Mesendoderm (in vitro differentiated cells): ENCODE measurements at regions not wholly inside any gene's neighbourhood (a gene's known extent, or its start where the extent isn't known, plus 50 kb on each side); places are given as distances from the start of the nearest gene placed in this dataset.
"Not testable (repeated sequence)": the region's sequence is repeated elsewhere in the genome, so short reads cannot be mapped to it uniquely, and the experiment has no call there.

Experiments
- DNase-seq: peaks from one replicate; pipeline ENCODE4 v3.0.0; 2013
- H2AK5ac ChIP-seq: 2 replicates; pipeline ENCODE4 v1.6.1; 2013; ENCODE audit warnings: low read length, inconsistent platforms
- H2BK120ac ChIP-seq: 2 replicates; pipeline ENCODE4 v1.6.1; 2013; ENCODE audit warnings: low read depth, mild to moderate bottlenecking, low read length, moderate library complexity, mixed read lengths
- H2BK15ac ChIP-seq: replicated peaks from 2 replicates; pipeline ENCODE4 v1.6.1; 2013; ENCODE audit warnings: low read depth, mild to moderate bottlenecking, moderate library complexity
- H2BK5ac ChIP-seq: 2 replicates; pipeline ENCODE4 v1.6.1; 2013; ENCODE audit warnings: low read length, inconsistent platforms
- H3K18ac ChIP-seq: 2 replicates; pipeline ENCODE4 v1.6.1; 2013; ENCODE audit warnings: mild to moderate bottlenecking, low read length, mixed read lengths
- H3K23ac ChIP-seq: one replicate; pipeline ENCODE4 v1.6.1; 2013; ENCODE audit warnings: low read length
- H3K27ac ChIP-seq: 2 replicates; pipeline ENCODE4 v1.5.1; 2013; ENCODE audit warnings: low read depth, mild to moderate bottlenecking, inconsistent platforms, low read length, moderate library complexity
- H3K27me3 ChIP-seq: 2 replicates; pipeline ENCODE4 v1.6.1; 2013; ENCODE audit warnings: low read length, control low read depth, mild to moderate bottlenecking, inconsistent platforms; ENCODE audit not compliant: insufficient read depth, poor library complexity
- H3K36me3 ChIP-seq: 2 replicates; pipeline ENCODE4 v1.6.1; 2013; ENCODE audit warnings: low read length, inconsistent platforms; ENCODE audit not compliant: control insufficient read depth, insufficient read depth
- H3K4ac ChIP-seq: one replicate; pipeline ENCODE4 v1.6.1; 2013; ENCODE audit warnings: low read depth, mild to moderate bottlenecking, low read length, moderate library complexity
- H3K4me1 ChIP-seq: 2 replicates; pipeline ENCODE4 v1.6.1; 2013; ENCODE audit warnings: low read depth, low read length, inconsistent platforms; ENCODE audit not compliant: control insufficient read depth
- H3K4me2 ChIP-seq: 2 replicates; pipeline ENCODE4 v1.6.1; 2013; ENCODE audit warnings: low read length
- H3K4me3 ChIP-seq: 2 replicates; pipeline ENCODE4 v1.5.1; 2013; ENCODE audit warnings: mild to moderate bottlenecking, low read length
- H3K56ac ChIP-seq: one replicate; pipeline ENCODE4 v1.6.1; 2013; ENCODE audit warnings: low read length
- H3K79me1 ChIP-seq: 2 replicates; pipeline ENCODE4 v1.6.1; 2013; ENCODE audit warnings: low read length, inconsistent platforms
- H3K79me2 ChIP-seq: 2 replicates; pipeline ENCODE4 v1.6.1; 2013; ENCODE audit warnings: mild to moderate bottlenecking, low read length; ENCODE audit not compliant: control insufficient read depth, insufficient read depth
- H3K9ac ChIP-seq: 2 replicates; pipeline ENCODE4 v1.6.1; 2013; ENCODE audit warnings: low read length, inconsistent platforms
- H4K5ac ChIP-seq: one replicate; pipeline ENCODE4 v1.6.1; 2013; ENCODE audit warnings: low read length
- H4K8ac ChIP-seq: one replicate; pipeline ENCODE4 v1.6.1; 2013; ENCODE audit warnings: low read depth, mild to moderate bottlenecking, control low read depth, low read length, moderate library complexity
- WGBS: extraction: QIAGEN DNeasy Blood & Tissue Kit; methylation state at CpG from one replicate; pipeline ENCODE4 v1.1.7; 2013; ENCODE audit warnings: low lambda C conversion rate, missing lambda C conversion rate; ENCODE audit not compliant: insufficient coverage; ENCODE audit errors: extremely low coverage; 5-methylcytosine and 5-hydroxymethylcytosine counted together

GRCh38 chr5:34189752-34190411, 146.9 kb upstream of the C1QTNF3 start:
- not testable (repeated sequence) for H2AK5ac ChIP-seq, H3K18ac ChIP-seq, H3K4me2 ChIP-seq, H3K27ac ChIP-seq, H3K9ac ChIP-seq, H3K4me3 ChIP-seq, H3K79me1 ChIP-seq, H4K5ac ChIP-seq, H3K4ac ChIP-seq, H3K36me3 ChIP-seq, H3K23ac ChIP-seq, H2BK120ac ChIP-seq, H3K56ac ChIP-seq, H4K8ac ChIP-seq, H2BK15ac ChIP-seq, H3K27me3 ChIP-seq, H2BK5ac ChIP-seq, H3K4me1 ChIP-seq, H3K79me2 ChIP-seq
- DNase-seq, result peak; percentile 4
- WGBS, result no CpG with 5 or more reads among the region's 16 CpGs

GRCh38 chr5:34190466-34190865, 147.5 kb upstream of the C1QTNF3 start:
- not testable (repeated sequence) for H2BK5ac ChIP-seq, H3K56ac ChIP-seq, H2AK5ac ChIP-seq, H3K23ac ChIP-seq, H3K79me2 ChIP-seq, DNase-seq, H3K27ac ChIP-seq, H3K4me1 ChIP-seq, H2BK120ac ChIP-seq, H2BK15ac ChIP-seq, H3K9ac ChIP-seq, H4K5ac ChIP-seq, H3K4me2 ChIP-seq, H3K79me1 ChIP-seq, H3K27me3 ChIP-seq, H4K8ac ChIP-seq, H3K36me3 ChIP-seq, H3K18ac ChIP-seq, H3K4ac ChIP-seq, H3K4me3 ChIP-seq
- WGBS, result no CpG with 5 or more reads among the region's 16 CpGs

DNA sequence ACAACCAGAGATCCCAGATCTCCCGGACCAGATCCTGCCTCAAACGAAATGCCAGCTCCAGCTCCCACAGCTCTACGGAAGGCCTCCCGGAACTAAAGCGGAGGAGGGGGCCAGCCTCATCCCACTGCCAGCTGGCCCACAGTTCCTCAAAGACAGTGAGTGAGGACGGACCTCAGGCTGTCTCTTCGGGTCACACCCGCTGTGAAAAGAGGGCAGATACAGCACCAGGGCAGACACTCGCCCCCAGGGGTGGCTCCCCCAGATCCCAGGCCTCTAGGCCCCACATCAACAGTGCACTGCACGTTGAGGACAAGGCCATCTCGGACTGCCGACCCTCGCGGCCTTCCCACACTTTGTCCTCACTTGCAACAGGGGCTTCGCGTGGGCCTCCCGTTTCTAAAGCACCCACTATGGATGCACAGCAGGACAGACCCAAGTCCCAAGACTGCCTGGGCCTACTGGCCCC, 148.3 kb upstream of the C1QTNF3 start:
- not testable (repeated sequence) for H2BK120ac ChIP-seq, H2AK5ac ChIP-seq, H2BK15ac ChIP-seq, H3K56ac ChIP-seq, H3K18ac ChIP-seq, H4K8ac ChIP-seq, H3K4ac ChIP-seq, H3K9ac ChIP-seq, H3K4me1 ChIP-seq, H3K79me1 ChIP-seq, H3K23ac ChIP-seq, H3K27ac ChIP-seq, H3K4me3 ChIP-seq, H3K27me3 ChIP-seq, H3K36me3 ChIP-seq, H3K79me2 ChIP-seq, H2BK5ac ChIP-seq, DNase-seq, H3K4me2 ChIP-seq, H4K5ac ChIP-seq
- no CpG with 5 or more reads among the region's 17 CpGs for WGBS

DNA sequence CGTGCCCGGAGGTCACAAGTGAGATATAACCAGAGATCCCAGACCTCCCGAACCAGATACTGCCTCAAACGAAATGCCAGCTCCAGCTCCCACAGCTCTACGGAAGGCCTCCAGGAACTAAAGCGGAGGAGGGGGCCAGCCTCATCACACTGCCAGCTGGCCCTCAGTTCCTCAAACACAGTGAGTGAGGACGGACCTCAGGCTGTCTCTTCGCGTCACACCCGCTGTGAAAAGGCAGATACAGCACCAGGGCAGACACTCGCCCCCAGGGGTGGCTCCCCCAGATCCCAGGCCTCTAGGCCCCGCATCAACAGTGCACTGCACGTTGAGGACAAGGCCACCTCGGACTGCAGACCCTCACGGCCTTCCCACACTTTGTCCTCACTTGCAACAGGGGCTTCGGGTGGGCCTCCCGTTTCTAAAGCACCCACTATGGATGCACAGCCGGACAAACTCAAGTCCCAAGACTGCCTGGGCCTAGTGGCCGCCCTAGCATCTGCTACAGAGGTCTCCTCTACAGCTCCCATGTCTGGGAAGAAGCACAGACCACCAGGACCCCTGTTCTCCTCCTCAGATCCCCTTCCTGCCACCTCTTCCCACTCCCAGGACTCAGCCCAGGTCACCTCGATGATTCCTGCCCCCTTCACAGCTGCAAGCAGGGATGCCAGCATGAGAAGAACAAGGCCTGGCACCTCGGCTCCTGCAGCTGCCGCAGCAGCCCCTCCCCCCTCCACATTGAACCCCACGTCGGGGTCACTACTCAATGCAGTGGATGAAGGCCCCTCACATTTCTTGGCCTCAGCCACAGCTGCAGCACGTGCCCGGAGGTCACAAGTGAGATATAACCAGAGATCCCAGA, 149.3 kb upstream of the C1QTNF3 start:
- H3K18ac ChIP-seq, H2BK15ac ChIP-seq, H2BK5ac ChIP-seq, H3K23ac ChIP-seq, H2AK5ac ChIP-seq, H4K5ac ChIP-seq, H3K4me2 ChIP-seq, H3K79me1 ChIP-seq, H3K79me2 ChIP-seq, H3K9ac ChIP-seq, H2BK120ac ChIP-seq, H3K4ac ChIP-seq, H4K8ac ChIP-seq, H3K27me3 ChIP-seq, H3K27ac ChIP-seq, H3K36me3 ChIP-seq, H3K4me3 ChIP-seq, H3K4me1 ChIP-seq: not testable (repeated sequence)
- WGBS, result no CpG with 5 or more reads among the region's 26 CpGs
- DNase-seq, result peak; percentile 20
- peak overlapping the region; percentile 35 for H3K56ac ChIP-seq

DNA sequence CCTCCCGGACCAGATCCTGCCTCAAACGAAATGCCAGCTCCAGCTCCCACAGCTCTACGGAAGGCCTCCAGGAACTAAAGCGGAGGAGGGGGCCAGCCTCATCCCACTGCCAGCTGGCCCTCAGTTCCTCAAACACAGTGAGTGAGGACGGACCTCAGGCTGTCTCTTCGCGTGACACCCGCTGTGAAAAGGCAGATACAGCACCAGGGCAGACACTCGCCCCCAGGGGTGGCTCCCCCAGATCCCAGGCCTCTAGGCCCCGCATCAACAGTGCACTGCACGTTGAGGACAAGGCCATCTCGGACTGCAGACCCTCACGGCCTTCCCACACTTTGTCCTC, 149.9 kb upstream of the C1QTNF3 start:
- not testable (repeated sequence) for H4K8ac ChIP-seq, H3K4me3 ChIP-seq, H3K56ac ChIP-seq, H4K5ac ChIP-seq, H2BK120ac ChIP-seq, H2BK5ac ChIP-seq, H3K18ac ChIP-seq, H2AK5ac ChIP-seq, H3K79me2 ChIP-seq, H3K4me1 ChIP-seq, H3K4ac ChIP-seq, H3K36me3 ChIP-seq, H3K23ac ChIP-seq, H3K27me3 ChIP-seq, DNase-seq, H3K79me1 ChIP-seq, H3K27ac ChIP-seq, H2BK15ac ChIP-seq, H3K4me2 ChIP-seq, H3K9ac ChIP-seq
- no CpG with 5 or more reads among the region's 13 CpGs for WGBS
